Left ventricle myocardium inferior (tissue), 1 donor: ENCODE measurements at regions not wholly inside any gene's neighbourhood (a gene's known extent, or its start where the extent isn't known, plus 50 kb on each side); places are given as distances from the start of the nearest gene placed in this dataset.

Experiments
- DNase-seq: peaks from one replicate; pipeline ENCODE4 v3.0.0-alpha.2; 2020
- H3K27ac ChIP-seq: fragments of 200-600 bp; replicated peaks from 2 replicates; pipeline ENCODE4 v1.8.0; 2021
- H3K27me3 ChIP-seq: fragments of 200-600 bp; 2 replicates; pipeline ENCODE4 v1.8.0; 2021; ENCODE audit warnings: low read depth
- H3K36me3 ChIP-seq: fragments of 200-600 bp; 2 replicates; pipeline ENCODE4 v1.8.0; 2021
- H3K4me1 ChIP-seq: fragments of 200-600 bp; 2 replicates; pipeline ENCODE4 v1.8.0; 2021
- H3K4me3 ChIP-seq: fragments of 200-600 bp; 2 replicates; pipeline ENCODE4 v1.8.0; 2021; ENCODE audit warnings: mild to moderate bottlenecking, moderate library complexity
- H3K9me3 ChIP-seq: fragments of 200-600 bp; replicated peaks from 2 replicates; pipeline ENCODE4 v1.8.0; 2021
- intact Hi-C: fragments of 100-400 bp; cut with micrococcal nuclease; formaldehyde crosslinking; loops from one replicate; pipeline ENCODE4 v1.11.0; 2022
- TF ChIP-seq, protein P1 (sequence below): fragments of 200-600 bp; IDR thresholded peaks from 2 replicates; pipeline ENCODE4 v1.8.0; 2021; ENCODE audit warnings: antibody characterized with exemption, mild to moderate bottlenecking, borderline replicate concordance
- donor health status: DM: no; HTN: yes; CAD: no; lungs with severe emphysema.

DNA sequence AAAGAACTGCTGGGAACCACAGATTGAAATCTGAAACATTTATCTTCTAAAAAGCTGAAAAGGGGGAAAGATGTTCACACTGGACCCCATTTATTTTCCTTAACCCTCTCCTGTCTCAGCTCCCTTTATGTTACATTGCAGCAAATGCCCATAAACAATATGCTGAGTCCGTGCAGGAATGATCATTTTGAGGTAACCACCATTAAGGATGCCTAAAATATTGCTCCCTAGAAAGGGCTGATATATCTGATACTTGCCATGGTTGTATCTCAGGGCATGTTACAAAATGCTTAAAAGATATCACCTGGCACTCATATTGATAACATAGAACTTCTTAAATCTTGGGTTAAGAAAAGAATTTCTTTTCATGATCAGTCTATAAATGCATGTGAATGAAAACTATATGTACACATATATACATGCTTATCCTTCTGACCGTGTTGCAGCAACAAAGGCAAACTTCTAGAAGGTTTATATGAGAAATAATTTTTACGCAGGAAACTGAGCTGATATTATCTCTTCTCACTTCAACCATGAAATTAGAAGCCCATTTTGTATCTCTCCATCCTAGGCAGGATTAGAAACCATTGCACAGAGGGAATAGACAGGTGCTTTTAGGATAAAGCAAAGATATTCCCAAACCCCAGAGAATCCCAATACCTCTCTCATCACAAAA is 362.7 kb upstream of the SLC30A5 start:
- no peak for DNase-seq
- Histone ChIP-seq H3K27ac (peak overlapping the region; percentile 60), H3K36me3 (no peaks in the 10 kb centered on the region), H3K4me3 (peak overlapping the region; percentile 11), H3K27me3 (no peaks in the 10 kb centered on the region), H3K9me3 (no peaks in the 10 kb centered on the region), H3K4me1 (peaks cover 24% of the 10 kb centered on the region)
- TF ChIP-seq, protein P1, sequence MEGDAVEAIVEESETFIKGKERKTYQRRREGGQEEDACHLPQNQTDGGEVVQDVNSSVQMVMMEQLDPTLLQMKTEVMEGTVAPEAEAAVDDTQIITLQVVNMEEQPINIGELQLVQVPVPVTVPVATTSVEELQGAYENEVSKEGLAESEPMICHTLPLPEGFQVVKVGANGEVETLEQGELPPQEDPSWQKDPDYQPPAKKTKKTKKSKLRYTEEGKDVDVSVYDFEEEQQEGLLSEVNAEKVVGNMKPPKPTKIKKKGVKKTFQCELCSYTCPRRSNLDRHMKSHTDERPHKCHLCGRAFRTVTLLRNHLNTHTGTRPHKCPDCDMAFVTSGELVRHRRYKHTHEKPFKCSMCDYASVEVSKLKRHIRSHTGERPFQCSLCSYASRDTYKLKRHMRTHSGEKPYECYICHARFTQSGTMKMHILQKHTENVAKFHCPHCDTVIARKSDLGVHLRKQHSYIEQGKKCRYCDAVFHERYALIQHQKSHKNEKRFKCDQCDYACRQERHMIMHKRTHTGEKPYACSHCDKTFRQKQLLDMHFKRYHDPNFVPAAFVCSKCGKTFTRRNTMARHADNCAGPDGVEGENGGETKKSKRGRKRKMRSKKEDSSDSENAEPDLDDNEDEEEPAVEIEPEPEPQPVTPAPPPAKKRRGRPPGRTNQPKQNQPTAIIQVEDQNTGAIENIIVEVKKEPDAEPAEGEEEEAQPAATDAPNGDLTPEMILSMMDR, result no peak
- intact Hi-C loops, result no loop called here

DNA sequence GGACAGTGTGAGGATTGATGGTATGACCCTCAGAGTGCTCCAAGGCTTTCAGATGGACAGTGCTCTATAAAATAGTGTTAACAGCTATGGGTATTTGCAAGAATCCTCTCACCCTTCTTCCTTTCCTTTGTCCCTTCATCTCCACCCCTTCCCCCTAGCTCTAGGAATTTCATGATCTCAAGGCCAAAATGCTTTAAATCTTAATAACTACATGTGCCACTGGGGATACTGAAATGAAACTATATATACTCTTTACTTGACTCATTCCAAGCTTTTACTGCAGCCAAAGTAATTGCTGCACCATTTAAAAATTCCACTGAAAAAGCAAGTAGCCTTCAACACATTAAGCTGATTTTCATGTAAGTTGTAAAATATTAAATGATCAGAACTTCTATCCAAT is 361.6 kb upstream of the SLC30A5 start:
- H3K4me1 ChIP-seq, result peaks cover 21% of the 10 kb centered on the region
- no peaks in the 10 kb centered on the region for H3K27me3 ChIP-seq
- TF ChIP-seq, protein P1, result no peak
- no peaks in the 10 kb centered on the region for H3K36me3 ChIP-seq
- H3K9me3 ChIP-seq, result no peaks in the 10 kb centered on the region
- no peak for DNase-seq
- no peak overlapping the region for H3K27ac ChIP-seq
- H3K4me3 ChIP-seq, result no peak overlapping the region
- intact Hi-C loops, result no loop called here

DNA sequence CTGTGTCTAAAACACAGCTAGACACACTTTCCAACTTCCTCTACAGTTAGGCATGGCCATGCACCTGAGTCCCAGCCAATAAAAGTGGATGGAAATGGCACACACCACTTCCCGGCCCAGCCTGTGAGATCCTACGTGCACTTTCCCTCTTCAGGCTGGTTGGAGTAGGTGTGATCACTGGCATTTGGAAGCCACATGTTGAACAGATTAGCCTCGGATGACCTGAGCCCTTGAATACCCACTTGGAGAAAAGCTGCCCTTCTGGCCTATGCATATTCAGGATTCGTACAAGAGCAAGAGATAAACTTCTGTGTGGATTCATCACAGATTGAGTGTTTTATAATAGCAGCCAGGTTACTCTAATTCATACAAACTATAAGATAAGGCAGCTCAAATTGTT is 359.0 kb upstream of the SLC30A5 start:
- Histone ChIP-seq H3K27me3 (no peaks in the 10 kb centered on the region), H3K36me3 (no peaks in the 10 kb centered on the region), H3K9me3 (no peaks in the 10 kb centered on the region), H3K27ac (no peak overlapping the region), H3K4me1 (peaks cover 18% of the 10 kb centered on the region), H3K4me3 (no peak overlapping the region)
- TF ChIP-seq, protein P1, result no peak
- intact Hi-C loops, result no loop called here
- no peak for DNase-seq

DNA sequence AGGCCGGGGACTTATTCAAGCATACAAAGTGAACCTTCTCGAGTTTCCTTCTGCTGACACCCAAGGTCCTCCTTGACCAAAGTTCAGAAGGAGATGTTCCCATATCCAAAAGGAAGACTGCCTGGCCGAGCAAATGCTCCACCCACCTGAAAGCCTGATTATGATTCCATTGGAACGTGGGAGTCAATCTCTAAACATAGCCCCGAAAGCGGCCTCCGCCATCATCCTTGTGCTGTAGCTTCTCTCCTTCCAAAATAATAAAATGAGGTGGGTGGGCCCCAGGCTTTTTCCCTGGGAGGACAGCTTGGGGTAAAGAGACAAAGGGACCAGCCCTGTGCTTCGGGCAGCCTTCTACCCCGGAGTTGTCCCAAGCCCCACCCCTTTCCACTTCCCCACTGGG is 355.6 kb upstream of the SLC30A5 start:
- no peak overlapping the region for H3K4me3 ChIP-seq
- H3K27me3 ChIP-seq, result no peaks in the 10 kb centered on the region
- TF ChIP-seq, protein P1, result no peak
- H3K9me3 ChIP-seq, result no peaks in the 10 kb centered on the region
- no peaks in the 10 kb centered on the region for H3K36me3 ChIP-seq
- intact Hi-C loops, result no loop called here
- DNase-seq, result no peak
- no peak overlapping the region for H3K27ac ChIP-seq
- no peaks in the 10 kb centered on the region for H3K4me1 ChIP-seq

DNA sequence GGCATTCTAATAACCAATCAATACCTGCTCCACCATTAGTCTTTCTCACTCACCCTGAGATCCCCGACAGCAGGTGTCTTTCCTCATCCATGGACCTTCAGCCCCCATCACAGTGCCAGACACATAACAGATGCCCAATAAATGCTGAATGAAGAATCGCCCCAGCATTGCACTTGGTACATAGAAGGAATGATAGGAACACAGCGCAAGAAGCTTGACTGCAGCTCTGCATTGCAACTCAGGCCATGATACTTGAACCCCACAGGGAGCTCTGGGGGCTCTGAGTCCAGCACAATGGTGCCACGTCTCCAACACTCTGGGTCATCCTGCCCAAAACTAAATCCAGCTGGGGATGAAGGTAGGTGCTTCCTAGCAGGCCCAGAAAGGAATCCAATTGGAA is 355.0 kb upstream of the SLC30A5 start:
- Histone ChIP-seq H3K9me3 (no peaks in the 10 kb centered on the region), H3K36me3 (no peaks in the 10 kb centered on the region), H3K4me3 (no peak overlapping the region), H3K27ac (no peak overlapping the region), H3K4me1 (no peaks in the 10 kb centered on the region), H3K27me3 (no peaks in the 10 kb centered on the region)
- intact Hi-C loops, result no loop called here
- DNase-seq, result no peak
- TF ChIP-seq, protein P1, result no peak
